Astrocyte (in vitro differentiated cells and primary cell): ENCODE measurements at regions not wholly inside any gene's neighbourhood (a gene's known extent, or its start where the extent isn't known, plus 50 kb on each side); places are given as distances from the start of the nearest gene placed in this dataset.

Source experiments
- DNase-seq: peaks from one replicate; pipeline ENCODE4 v3.0.0-alpha.2; 2010; ENCODE audit warnings: low read depth
- FAIRE-seq: peaks from 2 replicates; lab custom pipeline; 2011; peaks lifted over from hg19 to GRCh38; lab: Jason Lieb, UNC
- H2AFZ ChIP-seq: 2 replicates; pipeline ENCODE4 v1.6.0; 2012; ENCODE audit warnings: low read depth, low read length, inconsistent platforms
- H3K27ac ChIP-seq: 2 replicates; pipeline ENCODE4 v1.5.1; 2011; ENCODE audit warnings: low read depth, low read length, inconsistent platforms
- H3K27me3 ChIP-seq: 2 replicates; pipeline ENCODE4 v1.6.0; 2011; ENCODE audit warnings: low read length, inconsistent platforms; ENCODE audit not compliant: insufficient read depth
- H3K36me3 ChIP-seq: 2 replicates; pipeline ENCODE4 v1.5.1; 2011; ENCODE audit warnings: low read length, inconsistent platforms; ENCODE audit not compliant: insufficient read depth
- H3K4me1 ChIP-seq: 2 replicates; pipeline ENCODE4 v1.5.1; 2011; ENCODE audit warnings: low read length, inconsistent platforms; ENCODE audit not compliant: insufficient read depth
- H3K4me2 ChIP-seq: 2 replicates; pipeline ENCODE4 v1.6.0; 2012; ENCODE audit warnings: low read length, inconsistent platforms
- H3K4me3 ChIP-seq: 2 replicates; pipeline ENCODE4 v1.5.1; 2011; ENCODE audit warnings: low read depth, mild to moderate bottlenecking, low read length, inconsistent platforms; ENCODE audit not compliant: insufficient read depth
- H3K79me2 ChIP-seq: 2 replicates; pipeline ENCODE4 v1.6.0; 2012; ENCODE audit warnings: mild to moderate bottlenecking, low read length, inconsistent platforms; ENCODE audit not compliant: insufficient read depth
- H3K9ac ChIP-seq: 2 replicates; pipeline ENCODE4 v1.6.0; 2012; ENCODE audit warnings: mild to moderate bottlenecking, low read length, inconsistent platforms
- H3K9me3 ChIP-seq: 2 replicates; pipeline ENCODE4 v1.5.1; 2012; ENCODE audit warnings: low read depth, mild to moderate bottlenecking, low read length, inconsistent platforms; ENCODE audit not compliant: insufficient read depth
- H4K20me1 ChIP-seq: 2 replicates; pipeline ENCODE4 v1.6.0; 2012; ENCODE audit warnings: low read length, inconsistent platforms; ENCODE audit not compliant: insufficient read depth
- H3K27ac Mint-ChIP-seq: one replicate; pipeline ENCODE4 v1.8.0; 2021; ENCODE audit warnings: mild to moderate bottlenecking, mixed read lengths; ENCODE audit not compliant: unreplicated experiment
- H3K27me3 Mint-ChIP-seq: one replicate; pipeline ENCODE4 v1.8.0; 2021; ENCODE audit warnings: low read depth, mixed read lengths; ENCODE audit not compliant: unreplicated experiment
- H3K36me3 Mint-ChIP-seq: one replicate; pipeline ENCODE4 v1.8.0; 2021; ENCODE audit warnings: low read depth, mixed read lengths; ENCODE audit not compliant: unreplicated experiment
- H3K4me1 Mint-ChIP-seq: one replicate; pipeline ENCODE4 v1.8.0; 2021; ENCODE audit warnings: low read depth, mixed read lengths; ENCODE audit not compliant: unreplicated experiment
- H3K4me3 Mint-ChIP-seq: one replicate; pipeline ENCODE4 v1.8.0; 2021; ENCODE audit warnings: mild to moderate bottlenecking, moderate library complexity, mixed read lengths; ENCODE audit not compliant: unreplicated experiment
- H3K9me3 Mint-ChIP-seq: one replicate; pipeline ENCODE4 v1.8.0; 2021; ENCODE audit warnings: mild to moderate bottlenecking, mixed read lengths; ENCODE audit not compliant: unreplicated experiment
- EZH2 ChIP-seq: IDR thresholded peaks from 2 replicates; pipeline ENCODE4 v1.6.1; 2012; ENCODE audit warnings: mild to moderate bottlenecking, low read length, inconsistent platforms; ENCODE audit not compliant: insufficient read depth
- TF ChIP-seq, protein P1 (sequence below): IDR thresholded peaks from 2 replicates; pipeline ENCODE4 v1.5.1; 2011; ENCODE audit warnings: low read depth, mild to moderate bottlenecking, inconsistent platforms, low read length, moderate library complexity; ENCODE audit not compliant: insufficient read depth

DNA sequence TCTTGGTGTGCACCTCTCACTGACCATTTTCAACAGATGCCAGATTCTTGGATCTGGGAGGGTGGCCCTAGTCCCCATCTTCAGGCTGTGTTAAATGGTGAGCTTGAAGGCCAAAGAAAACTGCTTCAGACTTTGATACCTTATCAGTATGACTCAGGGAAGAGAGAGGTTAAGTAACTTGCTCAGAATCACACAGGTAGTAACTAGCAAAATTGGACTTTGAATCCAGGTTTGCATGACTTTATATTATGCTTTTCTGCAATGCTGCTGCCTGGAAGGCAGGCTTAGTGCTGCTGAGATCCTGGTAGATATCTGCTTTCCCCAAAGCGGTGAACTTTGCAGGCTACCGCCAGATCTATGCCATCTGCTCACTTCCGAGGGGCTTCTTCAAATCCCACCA lies 487.3 kb downstream of the INSC start:
- H3K4me2 ChIP-seq = no peak overlapping the region
- no peak for TF ChIP-seq EZH2
- TF ChIP-seq, protein P1, sequence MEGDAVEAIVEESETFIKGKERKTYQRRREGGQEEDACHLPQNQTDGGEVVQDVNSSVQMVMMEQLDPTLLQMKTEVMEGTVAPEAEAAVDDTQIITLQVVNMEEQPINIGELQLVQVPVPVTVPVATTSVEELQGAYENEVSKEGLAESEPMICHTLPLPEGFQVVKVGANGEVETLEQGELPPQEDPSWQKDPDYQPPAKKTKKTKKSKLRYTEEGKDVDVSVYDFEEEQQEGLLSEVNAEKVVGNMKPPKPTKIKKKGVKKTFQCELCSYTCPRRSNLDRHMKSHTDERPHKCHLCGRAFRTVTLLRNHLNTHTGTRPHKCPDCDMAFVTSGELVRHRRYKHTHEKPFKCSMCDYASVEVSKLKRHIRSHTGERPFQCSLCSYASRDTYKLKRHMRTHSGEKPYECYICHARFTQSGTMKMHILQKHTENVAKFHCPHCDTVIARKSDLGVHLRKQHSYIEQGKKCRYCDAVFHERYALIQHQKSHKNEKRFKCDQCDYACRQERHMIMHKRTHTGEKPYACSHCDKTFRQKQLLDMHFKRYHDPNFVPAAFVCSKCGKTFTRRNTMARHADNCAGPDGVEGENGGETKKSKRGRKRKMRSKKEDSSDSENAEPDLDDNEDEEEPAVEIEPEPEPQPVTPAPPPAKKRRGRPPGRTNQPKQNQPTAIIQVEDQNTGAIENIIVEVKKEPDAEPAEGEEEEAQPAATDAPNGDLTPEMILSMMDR = no peak
- Mint-ChIP-seq H3K9me3 (peaks cover 8% of the 10 kb centered on the region), H3K27ac (no peak overlapping the region), H3K4me3 (no peak overlapping the region), H3K36me3 (no peaks in the 10 kb centered on the region), H3K4me1 (no peaks in the 10 kb centered on the region), H3K27me3 (peaks cover 18% of the 10 kb centered on the region)
- H3K4me1 ChIP-seq = no peaks in the 10 kb centered on the region
- no peaks in the 10 kb centered on the region for H3K9me3 ChIP-seq
- DNase-seq (no peak), FAIRE-seq (no peak)
- no peak overlapping the region for H2AFZ ChIP-seq
- H3K4me3 ChIP-seq = no peak overlapping the region
- no peaks in the 10 kb centered on the region for H3K36me3 ChIP-seq
- peaks cover 2% of the 10 kb centered on the region for H3K27me3 ChIP-seq
- H3K79me2 ChIP-seq = no peaks in the 10 kb centered on the region
- no peak overlapping the region for H3K27ac ChIP-seq
- H3K9ac ChIP-seq = no peak overlapping the region
- H4K20me1 ChIP-seq = no peaks in the 10 kb centered on the region

DNA sequence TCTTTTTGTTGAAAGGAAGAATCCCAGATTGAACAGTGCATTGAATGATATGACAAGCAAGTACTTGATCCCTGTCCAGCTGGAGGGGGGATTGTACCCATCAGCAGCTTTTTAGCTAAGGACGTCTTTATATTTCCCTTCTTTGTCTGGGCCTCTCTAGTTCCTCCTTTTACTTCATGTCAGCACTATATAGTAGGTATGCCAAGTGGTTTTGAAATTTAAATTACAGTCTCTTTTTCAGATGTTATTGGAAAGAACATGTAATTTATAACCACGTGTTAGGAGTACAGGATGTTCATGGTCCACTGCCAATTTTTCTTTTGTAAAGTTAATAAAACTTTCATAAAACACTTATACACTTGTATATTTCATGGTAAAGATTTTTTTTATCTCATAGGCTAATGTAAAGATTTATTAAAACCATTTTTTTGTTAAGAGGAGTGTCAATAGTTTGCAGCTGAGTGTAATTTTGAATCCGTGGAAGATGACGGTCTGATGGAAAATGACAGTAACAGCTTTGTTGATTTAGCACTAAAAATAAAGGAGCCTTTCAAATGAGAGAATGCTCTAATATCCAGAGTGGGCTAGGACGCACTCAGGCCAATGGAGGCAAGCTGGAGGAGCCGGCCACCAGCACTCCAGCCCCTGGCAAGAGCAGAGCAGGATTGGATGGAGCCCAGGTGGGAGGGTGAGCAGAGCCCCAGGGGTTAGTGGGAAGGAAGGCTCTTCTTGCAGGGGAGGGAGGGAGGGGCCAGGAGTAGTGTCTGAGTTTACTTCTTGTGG lies 488.3 kb downstream of the INSC start:
- no peak overlapping the region for H2AFZ ChIP-seq
- no peak overlapping the region for H3K9ac ChIP-seq
- no peak overlapping the region for H3K4me3 Mint-ChIP-seq
- DNase-seq = no peak
- no peaks in the 10 kb centered on the region for H3K4me1 Mint-ChIP-seq
- H3K27me3 ChIP-seq = peaks cover 2% of the 10 kb centered on the region
- no peaks in the 10 kb centered on the region for H3K36me3 Mint-ChIP-seq
- H3K4me1 ChIP-seq = no peaks in the 10 kb centered on the region
- peaks cover 18% of the 10 kb centered on the region for H3K27me3 Mint-ChIP-seq
- H3K9me3 ChIP-seq = no peaks in the 10 kb centered on the region
- no peaks in the 10 kb centered on the region for H3K36me3 ChIP-seq
- H3K9me3 Mint-ChIP-seq = peaks cover 8% of the 10 kb centered on the region
- no peak overlapping the region for H3K27ac Mint-ChIP-seq
- H4K20me1 ChIP-seq = no peaks in the 10 kb centered on the region
- no peak overlapping the region for H3K4me3 ChIP-seq
- no peak for TF ChIP-seq EZH2
- TF ChIP-seq, protein P1 = no peak
- H3K27ac ChIP-seq = no peak overlapping the region
- FAIRE-seq = no peak
- H3K79me2 ChIP-seq = no peaks in the 10 kb centered on the region
- no peak overlapping the region for H3K4me2 ChIP-seq

DNA sequence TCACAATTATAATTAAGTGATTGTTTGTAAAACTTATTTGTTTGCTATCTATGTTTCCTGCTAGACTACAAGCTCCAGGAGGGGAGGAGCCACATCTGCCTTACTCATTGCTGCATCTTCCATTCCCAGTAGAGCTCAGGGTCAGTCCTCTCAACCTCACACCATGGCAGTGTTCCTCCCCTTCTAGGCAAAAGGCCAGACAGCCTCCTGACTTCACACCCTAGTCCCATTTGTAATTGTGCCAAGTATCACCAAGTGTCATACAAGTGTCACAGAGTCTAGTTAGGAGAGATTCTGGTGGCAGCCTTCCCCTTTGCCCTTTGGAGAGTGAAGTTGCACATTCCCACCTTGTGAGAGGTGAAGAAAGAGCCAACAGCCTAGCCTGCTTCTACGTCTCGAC lies 490.4 kb downstream of the INSC start:
- H3K27ac Mint-ChIP-seq = no peak overlapping the region
- no peak overlapping the region for H3K9ac ChIP-seq
- H3K4me3 Mint-ChIP-seq = no peak overlapping the region
- H3K4me1 Mint-ChIP-seq = no peaks in the 10 kb centered on the region
- no peaks in the 10 kb centered on the region for H4K20me1 ChIP-seq
- TF ChIP-seq, protein P1 = no peak
- TF ChIP-seq EZH2 = no peak
- H3K9me3 Mint-ChIP-seq = peaks cover 8% of the 10 kb centered on the region
- H3K36me3 Mint-ChIP-seq = no peaks in the 10 kb centered on the region
- no peak overlapping the region for H2AFZ ChIP-seq
- DNase-seq (no peak), FAIRE-seq (no peak)
- H3K4me2 ChIP-seq = no peak overlapping the region
- no peak overlapping the region for H3K4me3 ChIP-seq
- H3K4me1 ChIP-seq = no peaks in the 10 kb centered on the region
- peaks cover 2% of the 10 kb centered on the region for H3K27me3 ChIP-seq
- no peaks in the 10 kb centered on the region for H3K79me2 ChIP-seq
- H3K9me3 ChIP-seq = no peaks in the 10 kb centered on the region
- H3K27ac ChIP-seq = no peak overlapping the region
- peaks cover 13% of the 10 kb centered on the region for H3K27me3 Mint-ChIP-seq
- no peaks in the 10 kb centered on the region for H3K36me3 ChIP-seq
